Esophagus muscularis mucosa (tissue), 4 donors: ENCODE measurements at regions not wholly inside any gene's neighbourhood (a gene's known extent, or its start where the extent isn't known, plus 50 kb on each side); places are given as distances from the start of the nearest gene placed in this dataset.

Experiments
- DNase-seq: peaks from one replicate; pipeline ENCODE4 v3.0.0-alpha.2; 2017; ENCODE audit errors: extremely low spot score
- H3K27ac ChIP-seq, 4 donors: fragments of 200-600 bp; sonication (generic); replicated peaks in 1 of 4; 1 replicate in 3 of 4; 2 replicates in 1 of 4; pipeline ENCODE4 v1.5.1; 2016 to 2019; ENCODE audit warnings: mild to moderate bottlenecking in 1 of 4
- H3K27me3 ChIP-seq, 4 donors: fragments of 200-600 bp; sonication (generic); one replicate each; pipeline versions ENCODE4 v1.5.1 to v1.6.0; 2016 to 2019
- H3K36me3 ChIP-seq, 4 donors: fragments of 200-600 bp; sonication (generic); one replicate each; pipeline ENCODE4 v1.5.1; 2016 to 2019
- H3K4me1 ChIP-seq, 4 donors: fragments of 200-600 bp; sonication (generic); one replicate each; pipeline ENCODE4 v1.5.1; 2016 to 2019
- H3K4me3 ChIP-seq, 4 donors: fragments of 200-600 bp; sonication (generic); 1 replicate in 2 of 4; 2 replicates in 2 of 4; pipeline ENCODE4 v1.5.1; 2016 to 2019; ENCODE audit warnings: mild to moderate bottlenecking in 4 of 4, moderate library complexity in 1 of 4
- H3K9me3 ChIP-seq, 4 donors: fragments of 200-600 bp; sonication (generic); 1 replicate in 3 of 4; 2 replicates in 1 of 4; pipeline ENCODE4 v1.5.1; 2016 to 2019
- EP300 ChIP-seq: sonication (generic); formaldehyde crosslinking; IDR thresholded peaks from one replicate; pipeline ENCODE4 v1.6.1; 2017; ENCODE audit warnings: antibody characterized with exemption
- POLR2A ChIP-seq: fragments of 450-650 bp; IDR thresholded peaks from one replicate; pipeline ENCODE4 v1.6.1; 2017; ENCODE audit warnings: antibody characterized with exemption, moderate library complexity, mild to moderate bottlenecking, low read depth
- POLR2AphosphoS5 ChIP-seq, 2 donors: sonication (generic); formaldehyde crosslinking; IDR thresholded peaks; one replicate each; pipeline ENCODE4 v1.6.1; 2017; ENCODE audit warnings: antibody characterized with exemption in 2 of 2
- WGBS: methylation state at CpG from one replicate; pipeline ENCODE4 v1.1.5; 2018; 5-methylcytosine and 5-hydroxymethylcytosine counted together
- intact Hi-C: fragments of 100-400 bp; cut with DNase I; formaldehyde crosslinking; loops from one replicate; pipeline ENCODE4 v1.15.1; 2023
- TF ChIP-seq, protein P1 (sequence below), 3 experiments: fragments of 200-600 bp in 2 of 3; fragments of 450-650 bp in 1 of 3; sonication (generic) in 2 of 3; IDR thresholded peaks; one replicate each; pipeline ENCODE4 v1.5.1; 2017 to 2019; ENCODE audit warnings: antibody characterized with exemption in 3 of 3, mild to moderate bottlenecking in 2 of 3, moderate library complexity in 1 of 3

DNA sequence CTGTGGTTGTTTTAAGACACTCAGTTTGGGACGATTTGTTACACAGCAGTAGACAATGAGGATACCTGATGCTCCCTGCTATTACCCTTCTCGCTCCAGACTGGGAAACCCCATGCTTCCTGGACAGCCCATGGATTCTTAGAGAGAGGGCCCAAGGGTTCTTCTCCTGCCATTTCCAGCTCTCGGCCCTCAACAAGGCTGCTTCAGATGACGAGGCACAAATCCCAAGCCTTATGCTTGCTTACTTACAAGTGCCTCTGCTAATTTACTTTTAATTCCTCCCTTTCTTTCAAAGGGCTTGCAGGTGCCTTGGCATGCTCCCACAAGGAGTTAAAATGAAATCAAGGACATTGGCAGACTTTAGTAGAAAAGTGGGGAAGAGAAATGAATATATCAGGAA, 79.4 kb downstream of the GADD45G start:
- peaks cover 0 to 18% (median 0%) of the 10 kb centered on the region in 4 donors for H3K4me1 ChIP-seq
- H3K36me3 ChIP-seq: no peaks in the 10 kb centered on the region
- DNase-seq: no peak
- TF ChIP-seq POLR2A (no peak), EP300 (no peak), POLR2AphosphoS5 (IDR thresholded peaks at IDR 0.05) (no peak)
- intact Hi-C loops: no loop called here
- no peaks in the 10 kb centered on the region for H3K9me3 ChIP-seq
- no peaks in the 10 kb centered on the region for H3K27me3 ChIP-seq
- 83% methylated on average over 4 of the region's 4 CpGs for WGBS
- H3K4me3 ChIP-seq: no peak overlapping the region
- H3K27ac ChIP-seq: no peak overlapping the region

DNA sequence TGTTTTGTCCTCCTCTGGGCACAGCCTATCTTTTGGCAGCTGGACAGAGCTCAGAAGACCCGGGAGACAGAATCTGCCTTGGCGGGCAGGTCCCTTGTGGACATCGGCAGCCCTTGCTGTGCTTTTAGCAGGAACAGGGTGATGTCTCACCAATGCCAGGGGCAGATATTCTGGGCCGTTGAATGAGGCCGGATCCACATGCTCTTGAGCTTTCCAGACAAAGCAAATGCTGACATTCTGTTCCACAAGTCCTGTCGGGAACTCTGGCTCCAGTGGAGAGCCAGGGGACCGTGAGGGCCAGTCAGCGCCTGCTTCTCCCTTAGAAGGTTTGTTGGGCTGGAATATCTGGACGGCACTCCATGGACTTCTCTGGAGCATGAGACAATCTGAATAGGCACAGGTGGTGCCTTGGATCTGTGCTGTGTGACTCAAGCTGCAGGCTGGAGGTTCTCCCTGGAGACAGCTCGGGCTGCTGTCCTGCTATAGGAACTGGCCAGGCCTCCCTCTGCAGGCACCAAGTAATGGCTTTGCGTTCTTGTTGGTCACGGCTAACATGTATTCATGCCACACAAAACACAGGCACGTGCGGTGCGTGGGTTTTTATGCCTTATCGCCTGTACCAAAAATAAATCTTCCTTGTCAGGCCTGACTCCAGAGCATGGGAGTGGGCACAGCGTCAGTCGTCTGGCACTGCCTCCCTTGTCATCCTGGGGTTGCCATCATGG, 80.3 kb downstream of the GADD45G start:
- no peak for DNase-seq
- 91% methylated on average over 12 of the region's 18 CpGs for WGBS
- Histone ChIP-seq H3K27me3 (no peaks in the 10 kb centered on the region), H3K27ac (no peak overlapping the region), H3K4me3 (no peak overlapping the region), H3K9me3 (no peaks in the 10 kb centered on the region), H3K4me1 (peaks cover 0 to 18% (median 0%) of the 10 kb centered on the region in 4 donors), H3K36me3 (no peaks in the 10 kb centered on the region)
- intact Hi-C loops: no loop called here
- TF ChIP-seq EP300: no peak
- TF ChIP-seq POLR2AphosphoS5 (IDR thresholded peaks at IDR 0.05): no peak
- TF ChIP-seq POLR2A: no peak
- TF ChIP-seq, protein P1, sequence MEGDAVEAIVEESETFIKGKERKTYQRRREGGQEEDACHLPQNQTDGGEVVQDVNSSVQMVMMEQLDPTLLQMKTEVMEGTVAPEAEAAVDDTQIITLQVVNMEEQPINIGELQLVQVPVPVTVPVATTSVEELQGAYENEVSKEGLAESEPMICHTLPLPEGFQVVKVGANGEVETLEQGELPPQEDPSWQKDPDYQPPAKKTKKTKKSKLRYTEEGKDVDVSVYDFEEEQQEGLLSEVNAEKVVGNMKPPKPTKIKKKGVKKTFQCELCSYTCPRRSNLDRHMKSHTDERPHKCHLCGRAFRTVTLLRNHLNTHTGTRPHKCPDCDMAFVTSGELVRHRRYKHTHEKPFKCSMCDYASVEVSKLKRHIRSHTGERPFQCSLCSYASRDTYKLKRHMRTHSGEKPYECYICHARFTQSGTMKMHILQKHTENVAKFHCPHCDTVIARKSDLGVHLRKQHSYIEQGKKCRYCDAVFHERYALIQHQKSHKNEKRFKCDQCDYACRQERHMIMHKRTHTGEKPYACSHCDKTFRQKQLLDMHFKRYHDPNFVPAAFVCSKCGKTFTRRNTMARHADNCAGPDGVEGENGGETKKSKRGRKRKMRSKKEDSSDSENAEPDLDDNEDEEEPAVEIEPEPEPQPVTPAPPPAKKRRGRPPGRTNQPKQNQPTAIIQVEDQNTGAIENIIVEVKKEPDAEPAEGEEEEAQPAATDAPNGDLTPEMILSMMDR (IDR thresholded peaks at IDR 0.05): no peak

DNA sequence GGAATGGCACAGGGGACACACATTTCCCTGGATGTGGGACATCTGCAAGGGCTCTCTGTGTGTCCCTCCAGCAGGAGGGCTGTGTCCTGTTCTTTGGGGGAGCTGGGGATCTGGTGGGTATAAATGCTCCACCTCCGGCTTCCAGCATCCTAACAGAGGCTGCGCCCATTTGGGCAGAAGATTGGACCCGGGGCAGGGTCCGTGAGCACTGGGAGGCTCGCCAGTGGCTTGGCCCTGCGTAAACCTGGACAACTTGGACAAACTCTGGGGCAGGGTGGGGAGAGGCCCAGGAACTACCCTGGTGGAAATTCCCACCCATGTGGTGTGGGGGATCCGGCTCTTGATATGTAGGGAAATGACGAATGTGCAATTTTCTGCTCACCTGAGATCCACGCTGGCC, 80.9 kb downstream of the GADD45G start:
- Histone ChIP-seq H3K36me3 (no peaks in the 10 kb centered on the region), H3K4me3 (no peak overlapping the region), H3K27me3 (no peaks in the 10 kb centered on the region), H3K9me3 (no peaks in the 10 kb centered on the region), H3K4me1 (peaks cover 0 to 18% (median 0%) of the 10 kb centered on the region in 4 donors), H3K27ac (no peak overlapping the region)
- intact Hi-C loops: no loop called here
- WGBS: 100% methylated on average over 7 of the region's 9 CpGs
- no peak for DNase-seq
- no peak for TF ChIP-seq POLR2AphosphoS5 (IDR thresholded peaks at IDR 0.05)
- TF ChIP-seq, protein P1 (IDR thresholded peaks at IDR 0.05): no peak
- no peak for TF ChIP-seq EP300
- TF ChIP-seq POLR2A: no peak

DNA sequence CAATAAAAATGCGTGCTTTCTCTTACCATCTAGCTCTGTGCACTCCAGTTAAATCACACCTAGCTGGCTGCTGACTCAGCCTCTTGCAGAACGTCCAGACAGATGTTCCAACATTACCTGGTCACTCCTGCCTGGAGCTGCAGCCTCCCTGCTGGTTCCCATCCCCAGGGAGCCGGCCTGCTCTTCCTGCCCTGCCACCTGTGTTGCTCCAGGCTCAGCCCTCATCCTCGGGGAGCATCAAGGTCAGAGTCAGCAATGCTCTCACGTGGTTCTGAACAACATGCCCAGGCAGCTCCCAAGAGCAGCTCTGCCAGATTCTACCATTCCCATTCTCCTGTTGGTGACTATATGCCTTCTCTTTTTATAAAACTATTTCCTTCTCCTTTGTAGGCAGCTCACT, 81.3 kb downstream of the GADD45G start:
- 72% methylated on average over 5 of the region's 5 CpGs for WGBS
- H3K4me1 ChIP-seq: peaks cover 0 to 18% (median 0%) of the 10 kb centered on the region in 4 donors
- no peaks in the 10 kb centered on the region for H3K27me3 ChIP-seq
- H3K36me3 ChIP-seq: no peaks in the 10 kb centered on the region
- H3K4me3 ChIP-seq: no peak overlapping the region
- no peak for TF ChIP-seq POLR2AphosphoS5 (IDR thresholded peaks at IDR 0.05)
- TF ChIP-seq, protein P1 (IDR thresholded peaks at IDR 0.05): no peak
- no peak for TF ChIP-seq EP300
- TF ChIP-seq POLR2A: no peak
- DNase-seq: no peak
- H3K9me3 ChIP-seq: no peaks in the 10 kb centered on the region
- intact Hi-C loops: no loop called here
- H3K27ac ChIP-seq: no peak overlapping the region

DNA sequence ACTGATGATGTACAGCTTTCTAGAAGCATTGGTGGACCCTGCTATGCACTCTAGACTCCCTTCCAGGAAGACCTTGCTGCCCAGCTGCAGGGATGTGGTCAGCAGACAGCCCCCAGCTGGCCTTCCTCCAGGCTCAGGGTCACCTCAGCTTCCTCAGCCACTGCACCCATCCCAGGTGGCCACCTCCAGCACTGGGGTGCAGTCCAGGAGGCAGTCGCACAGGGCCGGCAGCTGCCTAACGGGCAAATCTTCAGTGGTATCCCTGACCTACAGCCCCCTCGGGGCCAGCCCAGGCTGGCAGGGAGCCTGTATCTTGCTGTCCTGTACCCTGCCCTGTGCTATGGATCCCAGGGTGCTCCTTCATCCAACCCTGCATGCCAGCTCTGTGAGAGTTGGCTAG, 81.8 kb downstream of the GADD45G start:
- H3K4me3 ChIP-seq: no peak overlapping the region
- intact Hi-C loops: no loop called here
- no peaks in the 10 kb centered on the region for H3K9me3 ChIP-seq
- TF ChIP-seq POLR2A: no peak
- no peak for TF ChIP-seq POLR2AphosphoS5 (IDR thresholded peaks at IDR 0.05)
- no peak for TF ChIP-seq EP300
- TF ChIP-seq, protein P1 (IDR thresholded peaks at IDR 0.05): no peak
- no peaks in the 10 kb centered on the region for H3K27me3 ChIP-seq
- WGBS: 92% methylated on average over 4 of the region's 4 CpGs
- DNase-seq: no peak
- peaks cover 0 to 18% (median 0%) of the 10 kb centered on the region in 4 donors for H3K4me1 ChIP-seq
- no peak overlapping the region for H3K27ac ChIP-seq
- no peaks in the 10 kb centered on the region for H3K36me3 ChIP-seq
